MG63 (cell line): ENCODE measurements at regions not wholly inside any gene's neighbourhood (a gene's known extent, or its start where the extent isn't known, plus 50 kb on each side); places are given as distances from the start of the nearest gene placed in this dataset.

Source experiments
- DNase-seq: peaks from one replicate; pipeline ENCODE4 v3.0.0-alpha.2; 2020
- H3K27me3 ChIP-seq: fragments of 250-450 bp; sonication (Bioruptor Pico); 2 replicates; pipeline ENCODE4 v1.5.1; 2020; ENCODE audit warnings: mild to moderate bottlenecking, moderate library complexity
- H3K36me3 ChIP-seq: fragments of 250-450 bp; sonication (Bioruptor Pico); 2 replicates; pipeline ENCODE4 v1.5.1; 2020; ENCODE audit warnings: mild to moderate bottlenecking, moderate library complexity
- H3K4me3 ChIP-seq: fragments of 250-450 bp; sonication (Bioruptor Pico); 2 replicates; pipeline ENCODE4 v1.5.1; 2020; ENCODE audit warnings: mild to moderate bottlenecking, moderate library complexity
- H3K9me3 ChIP-seq: fragments of 250-450 bp; sonication (Bioruptor Pico); 2 replicates; pipeline ENCODE4 v1.5.1; 2020; ENCODE audit warnings: mild to moderate bottlenecking, moderate library complexity

DNA sequence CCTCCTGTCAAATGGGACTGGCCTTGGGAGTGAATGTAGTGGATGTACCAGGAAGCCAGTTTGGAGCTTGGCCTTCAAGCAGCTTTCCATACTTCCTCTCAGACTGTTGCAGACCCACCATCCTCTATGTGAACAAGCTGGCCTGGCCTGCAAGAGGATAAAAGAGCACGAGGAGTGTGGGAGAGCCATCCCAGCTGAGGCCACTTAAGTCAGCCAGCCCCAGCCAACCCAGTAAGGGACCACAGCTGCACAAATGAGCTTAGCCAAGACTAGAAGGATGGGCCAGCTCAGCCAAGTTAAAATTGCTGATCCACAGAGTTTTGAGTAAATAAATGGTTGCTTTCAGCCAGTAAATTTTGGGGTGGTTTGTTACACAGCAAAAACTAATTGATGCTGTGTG is 156.9 kb upstream of the SOX4 start:
- H3K27me3 ChIP-seq = no peaks in the 10 kb centered on the region
- DNase-seq = no peak
- no peak overlapping the region for H3K4me3 ChIP-seq
- no peaks in the 10 kb centered on the region for H3K9me3 ChIP-seq
- no peaks in the 10 kb centered on the region for H3K36me3 ChIP-seq

DNA sequence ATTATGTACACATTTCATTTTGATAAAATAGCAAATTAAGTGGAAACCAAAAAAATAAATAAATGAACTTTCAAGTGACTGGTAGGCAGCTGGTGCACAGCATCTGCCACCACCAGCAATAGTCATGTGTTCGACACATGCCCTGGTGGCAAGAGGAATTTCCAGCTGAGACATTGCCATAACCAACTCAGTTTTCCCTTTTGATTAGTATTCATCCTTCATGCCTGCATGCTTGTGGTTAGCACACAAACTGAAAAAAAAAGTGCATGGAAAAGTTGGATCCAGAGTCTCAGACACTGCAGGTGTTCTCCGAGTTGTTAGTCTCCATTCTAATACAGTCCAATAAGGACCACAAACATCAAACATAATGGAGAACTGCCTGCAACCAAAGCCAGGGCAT is 156.0 kb upstream of the SOX4 start:
- no peak for DNase-seq
- no peaks in the 10 kb centered on the region for H3K9me3 ChIP-seq
- H3K36me3 ChIP-seq = no peaks in the 10 kb centered on the region
- no peaks in the 10 kb centered on the region for H3K27me3 ChIP-seq
- H3K4me3 ChIP-seq = no peak overlapping the region

DNA sequence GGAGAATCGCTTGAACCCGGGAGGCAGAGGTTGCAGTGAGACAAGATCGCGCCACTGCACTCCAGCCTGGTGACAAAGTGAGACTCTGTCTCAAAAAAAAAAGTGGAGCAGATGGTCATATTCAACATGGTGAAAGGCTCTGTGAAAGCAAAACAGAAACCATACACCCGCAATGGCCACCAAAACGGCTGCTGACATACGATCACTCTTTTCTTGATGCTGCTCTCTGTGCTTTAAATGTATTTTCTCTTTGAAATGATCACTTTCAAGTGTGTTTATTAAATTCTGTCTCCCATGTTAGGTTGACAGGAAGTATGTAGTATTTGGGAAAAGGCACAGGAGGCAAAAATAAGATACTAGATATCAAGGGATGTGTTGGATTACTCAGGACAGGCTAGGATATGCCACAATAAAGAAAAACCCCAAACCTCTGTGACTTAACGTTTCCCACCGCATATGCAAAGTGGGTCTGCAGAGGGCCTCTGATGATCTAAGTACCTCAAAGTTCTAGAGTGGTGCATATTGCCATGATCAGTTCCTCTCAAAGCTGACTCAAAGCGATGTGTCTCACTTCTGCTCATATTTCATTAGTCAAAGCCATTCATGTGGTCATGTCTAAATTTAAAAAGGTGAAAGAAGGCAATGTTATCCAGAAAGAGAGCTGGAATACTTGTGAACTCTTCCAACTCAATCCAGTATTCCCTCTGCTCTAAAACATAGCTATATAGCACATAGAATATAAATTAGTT is 155.1 kb upstream of the SOX4 start:
- no peak overlapping the region for H3K4me3 ChIP-seq
- no peak for DNase-seq
- H3K36me3 ChIP-seq = no peaks in the 10 kb centered on the region
- H3K9me3 ChIP-seq = no peaks in the 10 kb centered on the region
- no peaks in the 10 kb centered on the region for H3K27me3 ChIP-seq

GRCh38 chr6:21438986-21439352 is 154.6 kb upstream of the SOX4 start:
- Histone ChIP-seq H3K4me3 (no peak overlapping the region), H3K27me3 (no peaks in the 10 kb centered on the region)
- no peak for DNase-seq

DNA sequence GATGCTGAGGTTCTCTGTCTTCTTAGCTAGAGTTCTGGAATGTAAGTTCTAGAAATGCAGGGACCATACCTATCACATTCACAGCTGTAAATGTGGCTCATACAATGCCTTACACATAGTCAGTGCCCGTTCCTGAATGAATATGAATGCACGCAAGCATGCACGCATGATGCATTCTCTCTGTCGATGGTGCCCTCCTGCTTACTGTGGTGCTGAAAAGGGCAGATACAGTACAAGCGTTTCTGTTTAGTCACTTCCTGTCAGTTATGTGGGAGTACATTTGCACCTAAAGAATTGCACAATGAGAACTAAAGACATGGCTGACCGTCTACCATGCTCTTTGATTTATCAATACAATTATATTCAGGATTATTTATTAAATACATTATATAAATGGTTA is 152.2 kb upstream of the SOX4 start:
- Histone ChIP-seq H3K27me3 (no peaks in the 10 kb centered on the region), H3K36me3 (no peaks in the 10 kb centered on the region), H3K9me3 (no peaks in the 10 kb centered on the region), H3K4me3 (no peak overlapping the region)
- no peak for DNase-seq

More at GRCh38 chr6:21438986-21439352, 154.6 kb upstream of the SOX4 start:
- H3K36me3 ChIP-seq = no peaks in the 10 kb centered on the region
- no peaks in the 10 kb centered on the region for H3K9me3 ChIP-seq

GRCh38 chr6:21442874-21443273 is 150.7 kb upstream of the SOX4 start:
- Histone ChIP-seq H3K27me3 (no peaks in the 10 kb centered on the region), H3K36me3 (no peaks in the 10 kb centered on the region), H3K9me3 (no peaks in the 10 kb centered on the region), H3K4me3 (no peak overlapping the region)
- no peak for DNase-seq

DNA sequence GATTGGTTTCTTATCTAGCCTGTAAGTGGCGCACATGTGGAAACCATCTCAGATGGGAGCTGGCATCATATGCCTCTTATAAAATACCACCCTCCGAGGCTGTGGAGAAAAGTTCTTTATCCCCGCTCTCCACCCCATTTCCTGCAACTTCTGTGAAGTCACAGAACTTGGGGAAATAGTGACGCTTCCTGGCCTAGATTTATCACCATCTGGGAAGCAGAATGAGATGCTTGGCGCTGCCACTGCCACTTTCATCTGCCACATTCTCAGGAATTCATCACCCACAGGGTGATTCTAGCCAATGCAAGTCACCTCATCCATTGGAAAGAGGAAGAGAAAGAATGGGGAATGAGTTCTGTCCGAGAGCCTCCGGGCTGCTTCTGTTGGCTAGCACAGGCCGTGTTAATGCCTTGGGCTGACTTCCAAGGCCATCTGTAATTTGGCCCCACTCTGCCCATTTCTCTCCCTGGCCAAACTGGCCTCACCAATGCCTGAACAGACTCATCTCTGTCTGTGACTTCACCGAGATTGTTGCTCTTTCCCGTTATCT is 148.8 kb upstream of the SOX4 start:
- Histone ChIP-seq H3K9me3 (no peaks in the 10 kb centered on the region), H3K27me3 (no peaks in the 10 kb centered on the region), H3K36me3 (no peaks in the 10 kb centered on the region), H3K4me3 (no peak overlapping the region)
- no peak for DNase-seq

DNA sequence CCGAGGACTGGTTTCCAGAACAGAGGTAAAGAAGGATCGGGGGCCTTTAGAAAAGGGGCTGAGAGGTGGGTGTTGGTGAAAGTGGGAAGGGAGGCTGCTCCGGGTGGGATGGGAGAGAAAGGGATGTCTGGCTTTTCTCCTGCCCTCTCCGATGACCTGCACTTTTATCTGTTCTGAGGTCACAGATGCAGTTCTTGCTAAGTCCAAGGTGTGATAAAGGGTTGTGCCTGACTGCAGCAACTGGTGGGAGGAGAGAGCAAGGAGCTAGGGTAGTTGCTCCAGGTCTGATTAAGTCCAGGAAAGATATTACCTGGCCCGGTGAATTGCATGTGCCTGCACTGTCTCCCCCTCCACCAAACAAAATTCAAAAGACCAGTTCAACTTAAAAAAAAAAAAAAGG is 145.6 kb upstream of the SOX4 start:
- no peaks in the 10 kb centered on the region for H3K27me3 ChIP-seq
- no peak for DNase-seq
- H3K4me3 ChIP-seq = no peak overlapping the region
- H3K36me3 ChIP-seq = no peaks in the 10 kb centered on the region
- H3K9me3 ChIP-seq = no peaks in the 10 kb centered on the region

DNA sequence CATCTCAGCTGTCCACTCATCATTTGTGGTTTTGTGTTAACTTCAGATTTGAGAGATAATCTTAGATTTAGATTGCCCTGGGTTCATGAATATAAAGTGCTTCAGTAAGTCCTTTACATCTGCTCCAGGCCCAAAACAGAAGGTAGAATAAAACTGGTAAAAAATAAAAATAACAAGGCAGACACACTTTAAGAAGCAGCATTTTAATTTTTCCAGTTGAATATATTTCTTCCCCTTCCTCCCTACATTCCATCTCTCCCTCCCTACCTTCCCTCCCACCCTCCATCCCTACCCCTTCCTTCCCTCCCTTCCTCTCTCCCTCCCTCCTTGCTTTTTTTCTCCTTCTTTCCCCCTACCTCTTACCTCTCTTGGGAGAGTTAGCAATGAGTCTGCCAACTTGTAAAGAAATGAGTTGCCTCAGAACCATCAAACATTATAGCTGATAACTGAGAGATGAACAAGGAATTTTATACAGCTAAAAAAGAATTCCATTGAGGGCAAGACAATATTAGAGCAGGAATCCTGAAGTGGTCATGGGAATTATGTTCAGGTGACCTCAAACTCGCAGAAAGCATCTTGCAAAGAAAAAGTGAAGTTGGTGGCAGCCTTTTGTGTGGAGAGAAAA is 145.0 kb upstream of the SOX4 start:
- no peaks in the 10 kb centered on the region for H3K27me3 ChIP-seq
- DNase-seq = no peak
- H3K36me3 ChIP-seq = no peaks in the 10 kb centered on the region
- H3K9me3 ChIP-seq = no peaks in the 10 kb centered on the region
- H3K4me3 ChIP-seq = no peak overlapping the region

DNA sequence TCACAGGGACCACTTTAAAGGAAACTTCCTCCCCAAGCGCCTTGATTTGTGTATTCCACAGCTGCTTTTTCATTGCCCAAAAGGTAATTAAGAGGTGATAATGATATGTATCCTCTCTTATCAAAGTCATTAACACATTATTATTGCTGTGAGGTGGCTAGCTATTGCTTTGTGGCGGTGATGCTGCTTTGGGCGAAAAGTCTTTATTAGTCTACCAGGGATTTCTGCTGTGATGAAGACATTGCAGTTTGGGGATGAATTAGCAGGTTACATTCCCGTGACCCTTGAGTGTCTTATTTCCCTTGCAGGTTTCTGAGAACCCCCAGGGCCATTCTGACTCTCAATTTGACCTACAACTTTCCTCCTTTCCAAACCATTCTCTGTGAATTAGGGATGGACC is 143.4 kb upstream of the SOX4 start:
- H3K9me3 ChIP-seq = no peaks in the 10 kb centered on the region
- no peak for DNase-seq
- no peak overlapping the region for H3K4me3 ChIP-seq
- H3K36me3 ChIP-seq = no peaks in the 10 kb centered on the region
- H3K27me3 ChIP-seq = no peaks in the 10 kb centered on the region

DNA sequence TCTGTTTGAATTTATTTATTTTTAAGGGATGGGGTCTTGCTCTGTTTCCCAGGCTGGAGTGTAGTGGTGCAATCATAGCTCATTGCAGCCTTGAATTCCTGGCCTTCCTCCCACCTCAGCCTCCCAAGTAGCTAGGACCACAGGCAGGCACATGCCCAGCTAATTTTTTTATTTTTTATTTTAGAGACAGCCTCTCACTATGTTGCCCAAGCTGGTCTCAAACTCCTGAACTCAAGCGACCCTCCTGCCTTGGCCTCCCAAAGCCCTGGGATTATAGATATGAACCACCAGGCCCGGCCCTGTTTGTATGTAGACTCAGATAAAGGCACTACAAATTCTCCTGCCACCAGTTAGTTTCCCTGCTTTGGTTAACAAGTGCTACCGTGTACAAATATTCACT is 142.9 kb upstream of the SOX4 start:
- no peaks in the 10 kb centered on the region for H3K9me3 ChIP-seq
- DNase-seq = no peak
- H3K4me3 ChIP-seq = no peak overlapping the region
- no peaks in the 10 kb centered on the region for H3K27me3 ChIP-seq
- no peaks in the 10 kb centered on the region for H3K36me3 ChIP-seq

DNA sequence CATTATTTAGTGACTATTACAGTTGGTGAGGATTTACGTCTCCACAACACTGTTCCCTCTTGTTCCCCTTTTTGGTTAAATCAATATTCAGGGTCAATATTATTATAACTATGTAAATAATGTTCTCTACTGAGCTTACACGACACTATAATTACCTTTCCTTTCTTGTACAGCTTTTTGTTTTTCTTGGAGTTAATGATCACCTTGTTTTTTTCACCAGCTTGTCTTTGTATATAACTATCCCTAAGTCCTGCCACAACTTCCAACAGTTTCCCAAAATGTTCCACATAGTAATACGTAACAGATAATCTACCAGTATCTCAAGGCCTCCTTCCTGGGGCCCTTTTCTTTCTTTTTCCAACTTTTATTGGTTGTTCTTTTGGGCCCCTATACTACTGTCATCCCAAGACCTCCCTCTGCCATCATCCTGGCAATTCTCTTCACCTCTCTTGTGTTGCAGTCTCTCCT is 142.0 kb upstream of the SOX4 start:
- Histone ChIP-seq H3K36me3 (no peaks in the 10 kb centered on the region), H3K27me3 (no peaks in the 10 kb centered on the region), H3K4me3 (no peak overlapping the region), H3K9me3 (no peaks in the 10 kb centered on the region)
- no peak for DNase-seq

DNA sequence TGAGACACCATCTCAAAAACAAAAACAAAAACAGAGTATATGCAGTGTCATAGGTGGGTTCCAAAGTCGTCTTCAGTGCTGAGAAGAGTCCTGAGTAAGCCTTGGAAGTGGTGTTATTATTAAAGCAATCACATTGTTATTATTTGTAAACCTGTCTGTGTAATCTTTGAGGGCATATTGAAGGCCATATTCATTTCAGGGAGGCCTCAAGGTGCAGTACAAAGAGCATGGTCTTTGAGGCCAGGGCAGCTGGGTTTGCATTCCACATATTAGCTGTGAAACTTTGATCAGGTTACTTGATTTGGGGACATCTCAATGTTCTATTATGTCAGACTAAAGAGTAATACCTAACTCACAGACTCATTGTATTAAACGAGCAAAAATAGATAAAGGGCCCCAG is 139.3 kb upstream of the SOX4 start:
- Histone ChIP-seq H3K27me3 (no peaks in the 10 kb centered on the region), H3K9me3 (no peaks in the 10 kb centered on the region), H3K4me3 (no peak overlapping the region), H3K36me3 (no peaks in the 10 kb centered on the region)
- DNase-seq = no peak

- Histone ChIP-seq H3K9me3 (no peaks in the 10 kb centered on the region), H3K27me3 (no peaks in the 10 kb centered on the region), H3K36me3 (no peaks in the 10 kb centered on the region), H3K4me3 (no peak overlapping the region)
- DNase-seq = no peak
Measured at GRCh38 chr6:21455071-21455470, 138.5 kb upstream of the SOX4 start.

DNA sequence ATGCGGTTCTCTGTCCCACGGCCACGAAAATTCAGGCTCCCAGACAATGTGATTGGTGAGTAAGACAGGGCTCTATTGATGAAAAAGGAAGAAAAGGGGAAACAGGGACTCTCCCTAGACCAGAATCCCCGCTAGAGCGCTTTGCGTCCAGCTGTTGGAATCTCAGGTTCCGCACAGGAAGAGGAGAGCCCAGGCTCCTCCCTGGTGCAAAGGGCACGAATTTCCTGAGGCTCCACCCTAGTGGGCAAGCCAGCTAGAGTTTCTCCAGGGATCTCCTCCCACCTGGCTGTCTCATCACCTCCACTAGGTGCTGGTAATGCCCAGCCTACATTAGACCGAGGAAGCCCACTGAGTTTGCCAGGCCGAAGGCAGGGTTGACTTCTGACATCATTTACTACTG is 135.9 kb upstream of the SOX4 start:
- Histone ChIP-seq H3K36me3 (no peaks in the 10 kb centered on the region), H3K27me3 (no peaks in the 10 kb centered on the region), H3K4me3 (no peak overlapping the region), H3K9me3 (no peaks in the 10 kb centered on the region)
- no peak for DNase-seq

DNA sequence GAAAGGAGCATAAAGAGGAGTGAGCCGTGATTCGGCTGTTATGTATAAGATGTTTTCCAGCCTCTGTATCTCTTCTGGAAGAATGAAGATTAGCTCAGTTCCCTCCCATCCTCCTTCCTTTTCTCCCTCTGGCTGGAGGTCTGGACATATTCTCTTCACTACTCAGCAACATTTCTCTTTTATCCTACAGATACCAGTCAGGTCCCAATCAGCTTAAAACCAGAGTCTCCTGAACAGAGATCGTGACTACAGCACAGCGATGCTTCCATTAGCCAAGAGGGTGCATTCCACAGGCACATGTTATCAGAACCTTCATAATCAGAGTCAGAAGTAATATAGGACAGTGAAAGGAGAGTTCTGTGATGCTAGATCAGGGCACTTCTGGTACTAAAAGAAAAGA is 133.9 kb upstream of the SOX4 start:
- no peaks in the 10 kb centered on the region for H3K9me3 ChIP-seq
- no peaks in the 10 kb centered on the region for H3K36me3 ChIP-seq
- no peak for DNase-seq
- no peaks in the 10 kb centered on the region for H3K27me3 ChIP-seq
- H3K4me3 ChIP-seq = no peak overlapping the region

GRCh38 chr6:21461844-21462518 is 131.6 kb upstream of the SOX4 start:
- Histone ChIP-seq H3K4me3 (no peak overlapping the region), H3K9me3 (no peaks in the 10 kb centered on the region), H3K27me3 (no peaks in the 10 kb centered on the region), H3K36me3 (no peaks in the 10 kb centered on the region)
- DNase-seq = no peak

GRCh38 chr6:21462519-21462852 is 131.1 kb upstream of the SOX4 start:
- Histone ChIP-seq H3K27me3 (no peaks in the 10 kb centered on the region), H3K4me3 (no peak overlapping the region)
- DNase-seq = no peak

More at GRCh38 chr6:21462519-21462852, 131.1 kb upstream of the SOX4 start:
- Histone ChIP-seq H3K36me3 (no peaks in the 10 kb centered on the region), H3K9me3 (no peaks in the 10 kb centered on the region)
